ENCODE measurements at regions not wholly inside any gene's neighbourhood (a gene's known extent, or its start where the extent isn't known, plus 50 kb on each side); places are given as distances from the start of the nearest gene placed in this dataset.
"Not testable (repeated sequence)": the region's sequence is repeated elsewhere in the genome, so short reads cannot be mapped to it uniquely, and the experiment has no call there.

DNA sequence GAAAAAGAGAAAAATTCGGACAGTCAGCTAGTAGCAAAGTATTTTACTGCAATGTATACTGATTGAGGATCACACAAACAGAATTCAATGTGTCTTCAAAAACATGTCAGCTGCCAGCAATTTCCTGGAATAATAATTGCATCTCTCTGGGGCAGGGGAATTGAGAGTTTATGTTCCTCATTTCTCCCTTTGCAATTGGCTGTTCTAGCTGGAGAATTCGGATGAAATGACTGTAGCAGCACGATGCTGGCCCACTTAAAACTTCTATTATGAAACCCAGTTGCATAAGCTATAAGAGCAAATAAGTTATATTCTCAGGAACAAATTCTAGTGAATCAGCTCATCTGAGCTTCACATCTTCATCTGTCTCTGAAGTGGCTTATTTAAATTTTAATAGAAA, 99.9 kb upstream of the CPEB2 start:
- DNase-seq = no peak

GRCh38 chr4:14903321-14903720, 99.0 kb upstream of the CPEB2 start:
- DNase-seq = no peak

DNA sequence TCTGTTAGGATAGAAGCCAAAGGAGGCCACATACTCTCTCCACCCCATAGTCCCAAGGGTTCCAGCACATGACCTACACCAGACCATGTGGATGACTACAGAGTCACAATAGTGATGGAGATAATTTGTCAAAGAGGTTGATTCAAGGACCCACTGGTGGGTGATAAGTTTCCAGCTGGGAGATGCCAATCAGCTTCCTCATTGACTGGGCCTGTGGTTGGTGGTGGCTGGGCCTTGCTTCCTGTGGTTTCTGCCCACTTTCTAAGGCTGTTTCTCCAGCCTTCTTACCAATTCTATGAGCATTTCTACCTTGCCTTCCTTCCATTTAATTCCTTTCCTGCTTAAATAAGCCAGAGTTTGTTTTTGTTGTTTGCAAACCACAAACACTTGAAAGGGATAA, 95.5 kb upstream of the CPEB2 start:
- DNase-seq = no peak

GRCh38 chr4:14908635-14909034, 93.6 kb upstream of the CPEB2 start:
- DNase-seq = no peak

DNA sequence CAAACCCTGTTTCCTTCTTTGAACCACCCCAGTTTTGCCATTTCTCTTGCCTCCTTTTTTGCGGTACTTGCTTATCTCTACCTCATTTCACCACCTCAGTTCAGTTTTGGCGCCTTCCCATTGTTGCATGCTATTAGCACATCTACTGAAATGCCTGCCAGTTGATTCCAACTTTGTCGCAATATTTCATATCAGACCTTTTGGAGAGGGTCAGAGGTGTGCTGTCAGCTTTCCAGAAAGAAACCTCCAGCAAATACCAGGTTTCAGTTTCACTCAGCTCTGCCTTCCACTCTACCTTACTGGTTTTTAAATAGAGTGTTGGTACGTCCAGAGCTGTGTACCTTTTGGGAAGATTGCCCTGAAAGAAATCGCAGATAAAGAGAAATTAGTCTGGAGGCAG, 91.9 kb upstream of the CPEB2 start:
- no peak for DNase-seq

GRCh38 chr4:14912426-14912825, 89.9 kb upstream of the CPEB2 start:
- DNase-seq = no peak

DNA sequence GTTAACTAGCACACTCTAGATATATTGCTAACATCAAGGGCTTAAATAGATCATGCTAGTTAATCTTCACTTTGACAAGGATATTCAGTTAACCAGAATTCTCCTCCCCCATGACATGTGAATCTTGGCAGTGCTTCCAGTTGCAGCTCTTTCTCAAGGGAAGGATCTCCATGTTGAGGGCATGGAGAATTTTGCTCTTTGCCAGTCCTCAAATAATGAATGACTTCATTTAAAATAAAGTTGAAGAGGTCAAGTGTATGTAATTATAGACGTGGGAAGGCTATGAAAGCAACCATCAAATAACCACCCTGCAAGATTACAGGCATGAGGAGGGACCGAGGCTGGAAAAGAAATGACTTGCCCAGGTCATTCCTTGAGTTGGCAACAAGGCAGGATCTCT, 87.3 kb upstream of the CPEB2 start:
- DNase-seq = no peak

DNA sequence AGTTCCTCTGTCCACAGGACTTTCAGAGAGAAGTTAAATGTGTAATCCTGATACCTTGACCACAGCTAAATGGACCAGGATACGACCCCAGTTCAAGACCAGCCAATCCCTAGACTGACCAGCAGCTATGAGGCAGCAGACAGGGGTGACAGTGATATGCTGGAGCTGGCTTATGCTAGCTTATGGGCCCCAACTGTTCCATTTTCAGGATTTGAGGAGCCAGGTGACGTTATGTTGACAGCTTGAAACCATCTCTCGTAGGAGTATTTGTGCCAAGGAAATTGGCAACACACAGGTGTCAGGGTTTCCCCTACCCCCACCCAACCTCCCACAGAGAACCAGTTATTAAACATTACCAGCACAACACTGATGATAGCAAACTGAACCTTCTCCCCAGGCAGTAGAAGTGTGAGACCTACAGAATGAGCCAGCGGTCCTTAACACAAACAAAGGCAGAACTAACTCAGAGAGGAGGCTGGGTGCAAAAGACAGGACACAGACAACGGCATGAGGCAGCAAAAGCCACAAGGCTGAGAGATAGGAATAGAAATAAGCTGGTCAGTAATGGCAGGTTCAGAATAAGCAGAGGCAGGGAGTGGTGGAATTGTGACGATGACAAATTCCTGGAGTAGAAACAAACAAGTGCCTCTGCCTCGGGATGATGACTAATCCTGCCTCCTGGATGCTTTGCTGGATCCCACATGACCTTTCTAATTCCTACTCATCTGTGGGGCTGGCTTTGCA, 85.6 kb upstream of the CPEB2 start:
- DNase-seq = no peak

DNA sequence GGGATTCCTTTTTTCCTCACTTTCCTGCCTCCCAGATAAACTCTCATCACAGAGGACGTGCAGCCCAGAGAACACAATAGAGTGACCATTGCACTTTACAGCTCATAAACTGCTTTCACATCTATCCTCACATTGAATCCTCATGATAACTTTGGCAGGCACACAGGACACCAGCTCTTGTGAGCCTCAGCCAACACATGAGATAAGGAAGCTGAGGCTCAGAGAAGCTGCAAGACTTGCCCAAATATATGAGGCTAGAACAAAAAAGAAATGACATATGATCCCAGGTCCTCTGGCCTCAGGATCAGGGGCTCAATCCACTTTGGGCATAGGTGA, 85.0 kb upstream of the CPEB2 start:
- DNase-seq = no peak

DNA sequence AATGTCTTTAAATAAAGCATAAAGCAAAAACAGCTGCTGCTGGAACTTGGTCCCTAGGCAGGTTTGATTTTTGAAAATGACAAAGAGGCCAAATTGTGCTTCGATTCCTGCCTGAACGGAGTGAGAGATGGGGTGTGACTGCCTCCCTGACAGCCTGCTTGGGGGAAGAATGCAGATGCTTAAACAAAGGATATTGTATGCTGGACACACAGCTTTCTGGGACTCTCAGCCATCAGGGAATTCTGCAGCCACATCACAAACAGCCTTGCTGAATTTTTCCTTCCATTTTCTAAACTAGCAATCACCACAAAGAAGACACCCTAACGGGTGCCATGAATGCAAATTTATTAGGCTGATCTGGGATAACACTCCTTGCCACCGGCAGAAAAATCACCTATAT, 83.9 kb upstream of the CPEB2 start:
- no peak for DNase-seq

DNA sequence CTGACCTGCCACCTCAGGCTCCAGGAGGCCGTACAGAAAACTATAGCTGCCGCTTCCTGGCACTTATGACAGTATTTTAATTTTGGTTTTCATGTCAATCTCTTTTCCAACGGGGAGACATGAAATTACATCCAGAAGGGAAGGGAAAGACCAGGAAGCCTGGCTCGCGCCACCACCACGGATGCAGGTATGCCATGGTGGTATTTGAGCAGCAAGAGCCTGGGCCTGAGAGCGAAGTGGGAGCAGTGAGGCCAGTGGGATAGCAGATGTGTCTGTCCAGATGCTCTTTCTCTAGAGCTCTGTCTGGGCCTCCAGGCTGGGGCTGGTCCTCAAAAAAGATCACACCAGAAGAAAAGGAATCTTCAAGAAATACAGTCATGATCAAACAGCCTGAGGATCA, 82.5 kb upstream of the CPEB2 start:
- DNase-seq = no peak

DNA sequence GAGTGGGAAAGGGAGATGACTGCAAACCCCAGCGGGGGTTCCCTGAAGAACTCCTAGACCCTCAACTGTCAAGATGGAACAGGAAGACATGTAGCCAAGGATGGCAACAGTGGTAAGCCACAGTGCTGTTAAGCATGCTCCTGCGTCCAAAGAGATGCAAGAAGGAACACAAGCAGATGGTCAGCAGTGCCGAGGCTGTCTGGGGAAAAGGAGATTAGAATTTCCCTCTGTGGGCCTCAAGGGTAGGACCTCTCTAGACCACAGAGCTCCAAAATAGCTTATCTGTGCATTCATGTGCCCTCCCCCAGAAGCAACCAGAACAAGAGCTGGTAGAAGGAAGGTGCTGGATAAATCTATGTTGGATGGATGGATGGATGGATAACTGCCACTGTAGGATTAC, 82.0 kb upstream of the CPEB2 start:
- no peak for DNase-seq

GRCh38 chr4:14920759-14921320, 81.4 kb upstream of the CPEB2 start:
- DNase-seq = no peak

DNA sequence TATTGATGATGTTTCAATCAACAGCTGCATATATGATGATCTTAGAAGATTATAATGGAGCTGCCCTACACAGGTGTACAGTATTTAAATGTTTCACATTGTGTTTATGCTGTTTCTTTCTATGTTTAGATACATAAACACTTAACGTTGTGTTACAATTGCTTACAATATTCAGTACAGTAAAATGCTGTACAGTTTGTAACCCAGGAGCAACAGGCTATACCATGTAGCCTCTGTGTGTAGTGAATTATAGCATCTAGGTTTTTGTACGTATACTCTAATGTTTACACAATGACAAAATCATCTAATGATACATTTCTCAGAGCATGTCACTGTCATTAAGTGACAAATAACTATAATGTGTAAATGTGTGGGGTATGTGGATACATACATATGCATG, 80.5 kb upstream of the CPEB2 start:
- DNase-seq = not testable (repeated sequence)

- no peak for DNase-seq
Measured at GRCh38 chr4:14924076-14924811, 78.0 kb upstream of the CPEB2 start.

GRCh38 chr4:14924812-14925344, 77.4 kb upstream of the CPEB2 start:
- DNase-seq = no peak

- no peak for DNase-seq
Measured at GRCh38 chr4:14925471-14925870, 76.8 kb upstream of the CPEB2 start.

GRCh38 chr4:14926368-14926767, 75.9 kb upstream of the CPEB2 start:
- DNase-seq = no peak

GRCh38 chr4:14928035-14928434, 74.2 kb upstream of the CPEB2 start:
- no peak for DNase-seq

DNA sequence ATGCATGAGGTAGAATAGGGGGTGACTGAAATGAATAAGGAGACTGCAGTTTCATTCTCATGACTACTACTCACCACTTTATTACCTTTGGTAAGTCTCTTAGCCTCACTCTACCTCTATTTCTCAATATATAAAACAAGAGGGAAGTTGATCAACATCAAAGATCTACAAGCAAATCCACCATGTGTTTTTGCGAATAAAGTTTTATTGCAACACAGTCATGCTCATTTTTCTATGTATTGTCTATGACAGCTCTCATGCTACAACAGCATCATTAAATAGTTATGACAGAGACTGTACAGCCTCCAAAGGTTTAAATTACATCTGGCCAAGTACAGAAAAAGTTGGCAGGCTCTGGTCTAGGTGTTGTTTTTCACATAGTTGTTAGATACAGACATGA, 72.6 kb upstream of the CPEB2 start:
- no peak for DNase-seq

DNA sequence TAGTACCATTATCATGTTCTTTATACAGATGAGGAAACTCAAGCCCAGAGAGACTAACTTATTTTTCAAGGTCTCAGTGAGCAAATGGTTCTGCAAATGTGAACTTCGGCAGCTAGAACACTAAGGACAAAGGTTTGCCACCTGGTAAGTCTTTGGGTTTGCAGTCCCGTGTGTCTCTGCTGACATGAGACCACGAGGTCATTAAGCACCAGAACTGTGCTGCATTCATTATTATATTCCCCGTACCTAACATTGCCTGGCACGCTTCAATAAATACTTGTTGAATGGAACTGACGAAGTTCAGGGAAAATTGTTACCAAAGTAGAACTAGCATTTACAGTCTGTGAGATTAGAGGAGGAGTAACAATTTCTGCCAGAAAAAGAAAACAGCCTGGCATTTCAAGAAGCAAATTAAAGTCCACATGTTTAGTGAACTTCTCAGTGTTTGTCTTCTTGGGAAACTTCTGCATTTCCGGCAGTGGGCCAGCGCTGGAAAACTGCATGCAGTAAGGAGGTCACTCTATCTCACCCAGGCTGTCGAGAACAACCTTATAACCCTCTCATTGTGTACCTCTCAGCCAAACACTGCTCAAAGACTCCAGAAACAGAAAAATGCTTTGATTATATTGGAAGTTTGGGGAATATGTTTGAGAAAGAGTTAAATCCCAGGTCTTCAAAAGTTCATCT, 67.4 kb upstream of the CPEB2 start:
- no peak for DNase-seq

DNA sequence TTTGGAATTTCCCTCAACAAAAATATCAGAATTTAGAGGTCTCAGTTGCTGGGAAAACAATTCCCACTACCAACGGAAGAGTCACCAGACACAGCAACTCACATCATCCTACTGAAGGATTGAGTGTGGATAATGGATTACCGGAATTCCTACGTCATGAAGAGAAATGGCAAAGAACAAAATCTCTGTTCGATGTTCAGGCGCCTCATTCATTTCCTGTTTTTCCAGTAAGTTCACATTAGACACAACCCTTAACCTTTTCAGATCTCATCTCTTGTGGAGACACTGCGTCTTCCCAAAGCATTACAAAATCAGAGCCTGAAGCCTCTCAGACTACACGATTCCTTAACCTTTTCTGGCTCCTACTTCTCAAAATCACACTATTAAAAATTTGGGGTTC, 58.5 kb upstream of the CPEB2 start:
- no peak for DNase-seq

DNA sequence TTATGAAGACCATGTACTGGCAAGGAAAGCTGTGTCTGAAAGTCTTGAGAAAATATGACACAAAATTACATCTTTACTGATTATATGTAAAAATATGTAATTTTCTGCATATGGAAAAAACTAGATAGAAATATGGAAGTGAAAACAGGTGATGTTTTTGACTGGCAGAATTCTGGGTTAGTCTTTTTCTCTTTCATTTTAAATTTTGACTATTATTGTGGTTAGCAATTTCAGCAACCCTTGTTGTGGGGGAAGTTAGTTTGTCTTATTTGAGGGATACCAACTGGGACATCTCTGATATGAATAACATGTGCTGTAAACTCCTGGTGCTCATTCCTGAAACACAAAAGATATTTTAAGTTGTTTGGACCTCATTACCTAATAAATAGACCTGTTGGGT, 49.9 kb upstream of the CPEB2 start:
- no peak for DNase-seq
